ENCODE measurements at regions not wholly inside any gene's neighbourhood (a gene's known extent, or its start where the extent isn't known, plus 50 kb on each side); places are given as distances from the start of the nearest gene placed in this dataset.

GRCh38 chr4:129193357-129194100 lies 97.6 kb downstream of the C4orf33 start:
- no peaks in the 10 kb centered on the region for H3K9me3 ChIP-seq
- no peak overlapping the region for H3K4me2 ChIP-seq
- TF ChIP-seq HOXB5 (CRISPR knock-in tag; IDR thresholded peaks at IDR 0.05) (no peak), SMC3 (IDR thresholded peaks at IDR 0.05) (no peak), CBX8 (IDR thresholded peaks at IDR 0.05) (no peak), RFX5 (IDR thresholded peaks at IDR 0.05) (no peak), FOXS1 (CRISPR knock-in tag; IDR thresholded peaks at IDR 0.05) (no peak), HDAC2 (IDR thresholded peaks at IDR 0.05) (no peak), CTCF (IDR thresholded peaks at IDR 0.05) (no peak), MAFK (IDR thresholded peaks at IDR 0.05; ENCODE audit: partially characterized antibody) (no peak), NPAS2 (CRISPR knock-in tag; IDR thresholded peaks at IDR 0.05; ENCODE audit: borderline replicate concordance) (no peak), REST (IDR thresholded peaks at IDR 0.05) (no peak), HEYL (CRISPR knock-in tag; IDR thresholded peaks at IDR 0.05) (no peak), CEBPB (IDR thresholded peaks at IDR 0.05) (no peak), PHF8 (IDR thresholded peaks at IDR 0.05; ENCODE audit: borderline replicate concordance, low read depth) (no peak)
- ChIA-PET CTCF (no interaction called here), POLR2A (no interaction called here)
- no peak overlapping the region for H3K27ac ChIP-seq
- H3K4me1 ChIP-seq, result no peaks in the 10 kb centered on the region
- DNase-seq (ENCODE audit: low read depth in 1 of 2, low spot score in 1 of 2) (no peak), FAIRE-seq (no peak), ATAC-seq (no peak)
- no peak overlapping the region for H3K4me3 ChIP-seq
- 29% methylated on average over 3 of the region's 3 CpGs for WGBS (ENCODE audit: missing lambda C conversion rate)

GRCh38 chr4:129208481-129208880 lies 112.5 kb downstream of the C4orf33 start:
- DNase-seq (ENCODE audit: low read depth in 1 of 2, low spot score in 1 of 2) (no peak), ATAC-seq (no peak), FAIRE-seq (no peak)
- Histone ChIP-seq H3K9me3 (no peaks in the 10 kb centered on the region), H3K4me2 (no peak overlapping the region), H3K4me3 (no peak overlapping the region), H3K4me1 (no peaks in the 10 kb centered on the region), H3K27ac (no peak overlapping the region)
- whole genome bisulfite sequencing (ENCODE audit: missing lambda C conversion rate), result 61% methylated on average over 3 of the region's 3 CpGs
- no peak for TF ChIP-seq KDM1A (IDR thresholded peaks at IDR 0.05; ENCODE audit: low read depth)
- ChIA-PET CTCF (no interaction called here), POLR2A (no interaction called here)

GRCh38 chr4:129213692-129214091 lies 117.7 kb downstream of the C4orf33 start:
- no peak overlapping the region for H3K27ac ChIP-seq
- no peaks in the 10 kb centered on the region for H3K4me1 ChIP-seq
- no peak for ATAC-seq
- DNase-seq (ENCODE audit: low read depth in 1 of 2, low spot score in 1 of 2), result no peak
- 56% methylated on average over 1 of the region's 1 CpG for WGBS (ENCODE audit: missing lambda C conversion rate)
- ChIA-PET CTCF (no interaction called here), POLR2A (no interaction called here)
- no peaks in the 10 kb centered on the region for H3K9me3 ChIP-seq
- H3K4me2 ChIP-seq, result no peak overlapping the region
- H3K4me3 ChIP-seq, result no peak overlapping the region
- FAIRE-seq, result no peak
- no peak for TF ChIP-seq RNF2 (IDR thresholded peaks at IDR 0.05; ENCODE audit: borderline replicate concordance, low read depth)
- TF ChIP-seq FOSB (CRISPR knock-in tag; IDR thresholded peaks at IDR 0.05), result no peak
- no peak for TF ChIP-seq SREBF2 (IDR thresholded peaks at IDR 0.05)
- no peak for TF ChIP-seq ATOH8 (CRISPR knock-in tag; IDR thresholded peaks at IDR 0.05; ENCODE audit: low read depth)
- no peak for TF ChIP-seq KDM5A (IDR thresholded peaks at IDR 0.05)
- TF ChIP-seq EHMT2 (IDR thresholded peaks at IDR 0.05; ENCODE audit: low read depth), result no peak
- TF ChIP-seq MAX (IDR thresholded peaks at IDR 0.05), result no peak
- TF ChIP-seq GATA3 (IDR thresholded peaks at IDR 0.05; ENCODE audit: borderline replicate concordance), result no peak
- TF ChIP-seq ZFP36 (IDR thresholded peaks at IDR 0.05; ENCODE audit: borderline replicate concordance, partially characterized antibody), result no peak
- no peak for TF ChIP-seq HES2 (IDR thresholded peaks at IDR 0.05)
- no peak for TF ChIP-seq HOXA7 (CRISPR knock-in tag; IDR thresholded peaks at IDR 0.05)
- TF ChIP-seq PHF8 (IDR thresholded peaks at IDR 0.05; ENCODE audit: borderline replicate concordance, low read depth), result no peak
- no peak for TF ChIP-seq JUNB (IDR thresholded peaks at IDR 0.05)
- no peak for TF ChIP-seq ELK1 (IDR thresholded peaks at IDR 0.05; ENCODE audit: low read depth, low read length)

Measured in A549 (cell line).